ENCODE measurements at regions not wholly inside any gene's neighbourhood (a gene's known extent, or its start where the extent isn't known, plus 50 kb on each side); places are given as distances from the start of the nearest gene placed in this dataset.

DNA sequence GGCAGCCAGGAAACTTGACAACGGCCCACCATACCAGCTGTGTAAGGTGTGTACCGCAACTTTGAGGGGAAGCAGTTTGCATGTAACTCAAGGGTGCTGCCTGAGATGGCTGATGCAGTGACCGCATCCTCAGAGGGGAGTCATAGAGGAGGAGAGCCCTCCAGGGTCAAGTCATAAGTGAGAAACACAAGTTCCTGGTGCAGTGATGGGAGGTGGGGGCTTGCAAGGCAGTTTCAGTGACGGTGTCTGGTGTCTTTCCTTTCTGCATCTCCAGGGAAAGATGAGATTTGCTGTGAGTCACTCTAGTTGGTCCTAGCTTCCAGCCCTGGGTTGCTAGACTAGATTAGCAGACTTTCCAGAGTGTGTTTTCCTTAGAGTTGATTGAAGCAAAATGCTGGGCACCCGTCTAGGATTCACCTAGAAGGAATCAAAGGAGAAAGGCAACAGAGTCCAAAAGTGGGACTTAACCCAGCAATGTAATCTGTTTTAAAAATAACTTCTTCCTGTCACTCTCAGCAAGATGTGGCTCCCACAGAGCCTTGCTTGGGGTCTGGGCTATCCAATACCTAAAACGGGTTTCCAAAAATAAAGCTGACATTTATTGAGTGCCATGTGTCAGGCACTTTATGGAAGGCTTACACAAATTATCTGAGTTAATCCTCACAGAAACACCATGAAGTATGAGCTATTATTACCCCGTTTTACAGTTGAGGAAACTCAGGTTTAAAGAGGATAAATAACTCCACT is 265.4 kb upstream of the PLET1 start:
- H2BK12ac ChIP-seq (ENCODE audit: low read length): no peak overlapping the region
- H3K4me2 ChIP-seq (ENCODE audit: insufficient read depth, low read length, poor library complexity, severe bottlenecking): no peak overlapping the region
- H3K4me1 ChIP-seq (ENCODE audit: control insufficient read depth in 2 of 2, insufficient read depth in 1 of 2, low read depth in 1 of 2, low read length in 2 of 2): peaks cover 8 to 9% of the 10 kb centered on the region in 2 donors
- H2BK5ac ChIP-seq (ENCODE audit: low read length): no peak overlapping the region
- H3K4me3 ChIP-seq (ENCODE audit: low read length in 2 of 2): no peak overlapping the region
- no peak overlapping the region for H3K18ac ChIP-seq (ENCODE audit: low read length)
- no peak overlapping the region for H3K27ac ChIP-seq (replicated peaks; ENCODE audit: low read length)
- H2BK15ac ChIP-seq (ENCODE audit: low read length): no peak overlapping the region
- H4K8ac ChIP-seq (ENCODE audit: low read depth, low read length): no peak overlapping the region
- H3K9me3 ChIP-seq (replicated peaks in 1 of 2; ENCODE audit: control insufficient read depth in 2 of 2, insufficient read depth in 1 of 2, low read depth in 1 of 2, low read length in 2 of 2): no peaks in the 10 kb centered on the region
- no peak overlapping the region for H2AK5ac ChIP-seq (ENCODE audit: low read depth, low read length)
- no peak overlapping the region for H3K9ac ChIP-seq (ENCODE audit: low read depth, low read length, poor library complexity)
- no CpG with 5 or more reads among the region's 7 CpGs for WGBS, 2 donors (ENCODE audit: extremely low coverage in 2 of 2, insufficient read length in 2 of 2, insufficient replicate concordance in 1 of 2)
- no peak overlapping the region for H3K4ac ChIP-seq (ENCODE audit: low read length)
- H3K23ac ChIP-seq (ENCODE audit: low read depth, low read length, poor library complexity): no peak overlapping the region
- H3K36me3 ChIP-seq (replicated peaks in 1 of 2; ENCODE audit: control insufficient read depth in 2 of 2, insufficient read depth in 2 of 2, low read length in 2 of 2): no peaks in the 10 kb centered on the region
- no peak for DNase-seq (ENCODE audit: low spot score)
- no peaks in the 10 kb centered on the region for H3K79me1 ChIP-seq (ENCODE audit: low read depth, low read length)
- no peak overlapping the region for H2BK120ac ChIP-seq (ENCODE audit: low read depth, low read length)
- no peak overlapping the region for H3K14ac ChIP-seq (ENCODE audit: low read length)
- H2AFZ ChIP-seq (ENCODE audit: low read length): no peak overlapping the region
- H4K91ac ChIP-seq (ENCODE audit: low read depth, low read length, poor library complexity): no peak overlapping the region
- H3K27me3 ChIP-seq (ENCODE audit: control insufficient read depth in 3 of 3, insufficient read depth in 3 of 3, low read depth in 1 of 3, low read length in 3 of 3): peaks cover 0 to 9% (median 0%) of the 10 kb centered on the region in 3 experiments

DNA sequence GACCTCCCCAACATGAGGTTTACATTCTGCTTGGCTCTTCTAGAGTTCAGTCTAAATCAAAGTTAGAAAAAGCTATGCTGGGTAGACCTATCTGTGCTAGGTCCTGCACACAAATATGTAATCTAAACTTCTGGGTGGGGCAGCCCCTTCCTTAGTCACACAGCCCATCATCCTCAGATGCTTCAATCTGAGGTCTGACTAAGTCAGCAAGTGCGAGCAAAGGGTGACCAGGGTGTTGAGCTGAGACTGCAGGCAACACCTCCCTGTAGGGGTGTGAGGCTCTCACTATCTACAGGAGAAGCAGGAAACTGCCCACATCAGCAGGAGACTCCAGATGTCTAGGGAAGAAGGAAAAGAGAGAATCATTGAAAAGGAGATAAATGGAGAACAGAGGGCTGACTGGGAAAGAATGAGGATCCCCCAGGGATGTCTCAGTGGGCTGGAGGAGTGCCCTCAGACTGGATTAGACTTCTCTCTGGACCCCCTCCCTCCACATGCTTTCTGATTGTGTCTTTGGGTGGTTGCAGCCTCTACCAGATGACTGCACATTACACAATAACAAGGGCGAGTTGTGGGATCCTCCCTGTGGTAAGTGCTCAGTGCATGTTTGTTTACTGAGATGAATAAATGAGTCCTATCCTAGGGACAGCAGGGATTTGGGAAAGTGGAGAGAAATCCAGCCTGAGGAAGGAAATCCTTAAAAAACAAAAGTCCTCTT is 266.2 kb upstream of the PLET1 start:
- no peak overlapping the region for H3K27ac ChIP-seq (replicated peaks; ENCODE audit: low read length)
- H4K91ac ChIP-seq (ENCODE audit: low read depth, low read length, poor library complexity): no peak overlapping the region
- H3K9me3 ChIP-seq (replicated peaks in 1 of 2; ENCODE audit: control insufficient read depth in 2 of 2, insufficient read depth in 1 of 2, low read depth in 1 of 2, low read length in 2 of 2): no peaks in the 10 kb centered on the region
- H3K27me3 ChIP-seq (ENCODE audit: control insufficient read depth in 3 of 3, insufficient read depth in 3 of 3, low read depth in 1 of 3, low read length in 3 of 3): peaks cover 0 to 9% (median 0%) of the 10 kb centered on the region in 3 experiments
- H4K8ac ChIP-seq (ENCODE audit: low read depth, low read length): no peak overlapping the region
- peaks cover 8 to 9% of the 10 kb centered on the region in 2 donors for H3K4me1 ChIP-seq (ENCODE audit: control insufficient read depth in 2 of 2, insufficient read depth in 1 of 2, low read depth in 1 of 2, low read length in 2 of 2)
- H3K36me3 ChIP-seq (replicated peaks in 1 of 2; ENCODE audit: control insufficient read depth in 2 of 2, insufficient read depth in 2 of 2, low read length in 2 of 2): no peaks in the 10 kb centered on the region
- no peak overlapping the region for H3K9ac ChIP-seq (ENCODE audit: low read depth, low read length, poor library complexity)
- H2BK120ac ChIP-seq (ENCODE audit: low read depth, low read length): no peak overlapping the region
- H2AFZ ChIP-seq (ENCODE audit: low read length): no peak overlapping the region
- no peak overlapping the region for H2BK12ac ChIP-seq (ENCODE audit: low read length)
- no peak overlapping the region for H3K14ac ChIP-seq (ENCODE audit: low read length)
- peak overlapping the region; percentile 20 for H3K18ac ChIP-seq (ENCODE audit: low read length)
- no CpG with 5 or more reads among the region's 2 CpGs for WGBS, 2 donors (ENCODE audit: extremely low coverage in 2 of 2, insufficient read length in 2 of 2, insufficient replicate concordance in 1 of 2)
- no peaks in the 10 kb centered on the region for H3K79me1 ChIP-seq (ENCODE audit: low read depth, low read length)
- no peak overlapping the region for H3K4ac ChIP-seq (ENCODE audit: low read length)
- H2BK15ac ChIP-seq (ENCODE audit: low read length): no peak overlapping the region
- no peak for DNase-seq (ENCODE audit: low spot score)
- no peak overlapping the region for H3K23ac ChIP-seq (ENCODE audit: low read depth, low read length, poor library complexity)
- no peak overlapping the region for H3K4me2 ChIP-seq (ENCODE audit: insufficient read depth, low read length, poor library complexity, severe bottlenecking)
- no peak overlapping the region for H2AK5ac ChIP-seq (ENCODE audit: low read depth, low read length)
- H2BK5ac ChIP-seq (ENCODE audit: low read length): no peak overlapping the region
- H3K4me3 ChIP-seq (ENCODE audit: low read length in 2 of 2): no peak overlapping the region

DNA sequence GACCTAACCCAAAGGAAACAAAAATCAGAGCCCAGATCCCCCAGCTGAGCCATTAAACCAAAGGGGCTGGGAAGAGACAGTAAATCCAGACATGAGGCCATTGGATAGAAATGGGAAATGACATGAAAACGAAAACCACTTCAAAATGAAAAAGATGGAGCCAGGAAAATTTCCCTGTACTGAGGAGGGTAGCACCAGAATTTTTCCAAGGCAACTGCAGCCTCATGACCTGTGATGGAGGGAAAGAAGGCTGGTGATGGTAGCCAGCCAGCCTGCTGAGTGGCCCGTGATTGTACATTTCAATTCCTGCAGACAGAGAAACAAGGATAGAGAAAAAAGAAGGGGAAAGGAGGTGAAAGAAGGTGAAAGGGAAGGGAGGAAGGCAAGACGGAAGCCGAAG is 268.4 kb upstream of the PLET1 start:
- Histone ChIP-seq H3K4ac (ENCODE audit: low read length) (no peak overlapping the region), H2BK120ac (ENCODE audit: low read depth, low read length) (no peak overlapping the region), H2BK15ac (ENCODE audit: low read length) (no peak overlapping the region), H3K18ac (ENCODE audit: low read length) (no peak overlapping the region), H3K36me3 (replicated peaks in 1 of 2; ENCODE audit: control insufficient read depth in 2 of 2, insufficient read depth in 2 of 2, low read length in 2 of 2) (no peaks in the 10 kb centered on the region), H4K8ac (ENCODE audit: low read depth, low read length) (no peak overlapping the region), H2AK5ac (ENCODE audit: low read depth, low read length) (no peak overlapping the region), H3K4me2 (ENCODE audit: insufficient read depth, low read length, poor library complexity, severe bottlenecking) (no peak overlapping the region), H3K9ac (ENCODE audit: low read depth, low read length, poor library complexity) (no peak overlapping the region), H3K4me3 (ENCODE audit: low read length in 2 of 2) (no peak overlapping the region), H3K27ac (replicated peaks; ENCODE audit: low read length) (no peak overlapping the region), H3K4me1 (ENCODE audit: control insufficient read depth in 2 of 2, insufficient read depth in 1 of 2, low read depth in 1 of 2, low read length in 2 of 2) (peaks cover 0 to 4% of the 10 kb centered on the region in 2 donors), H2BK5ac (ENCODE audit: low read length) (no peak overlapping the region), H4K91ac (ENCODE audit: low read depth, low read length, poor library complexity) (no peak overlapping the region), H3K27me3 (ENCODE audit: control insufficient read depth in 3 of 3, insufficient read depth in 3 of 3, low read depth in 1 of 3, low read length in 3 of 3) (peaks cover 0 to under 1% (median 0%) of the 10 kb centered on the region in 3 experiments), H2BK12ac (ENCODE audit: low read length) (no peak overlapping the region), H3K9me3 (replicated peaks in 1 of 2; ENCODE audit: control insufficient read depth in 2 of 2, insufficient read depth in 1 of 2, low read depth in 1 of 2, low read length in 2 of 2) (no peaks in the 10 kb centered on the region), H3K23ac (ENCODE audit: low read depth, low read length, poor library complexity) (no peak overlapping the region), H3K79me1 (ENCODE audit: low read depth, low read length) (no peaks in the 10 kb centered on the region), H2AFZ (ENCODE audit: low read length) (no peak overlapping the region), H3K14ac (ENCODE audit: low read length) (no peak overlapping the region)
- WGBS, 2 donors (ENCODE audit: extremely low coverage in 2 of 2, insufficient read length in 2 of 2, insufficient replicate concordance in 1 of 2): no CpG with 5 or more reads among the region's 4 CpGs
- DNase-seq (ENCODE audit: low spot score): no peak

GRCh38 chr11:112532506-112532905 is 271.8 kb upstream of the PLET1 start:
- no peak for DNase-seq (ENCODE audit: low spot score)

More at GRCh38 chr11:112532506-112532905, 271.8 kb upstream of the PLET1 start:
- Histone ChIP-seq H4K8ac (ENCODE audit: low read depth, low read length) (no peak overlapping the region), H2BK5ac (ENCODE audit: low read length) (no peak overlapping the region), H2AFZ (ENCODE audit: low read length) (no peak overlapping the region), H3K9ac (ENCODE audit: low read depth, low read length, poor library complexity) (no peak overlapping the region), H3K79me1 (ENCODE audit: low read depth, low read length) (no peaks in the 10 kb centered on the region), H3K14ac (ENCODE audit: low read length) (no peak overlapping the region), H3K4ac (ENCODE audit: low read length) (no peak overlapping the region), H3K23ac (ENCODE audit: low read depth, low read length, poor library complexity) (no peak overlapping the region), H3K9me3 (replicated peaks in 1 of 2; ENCODE audit: control insufficient read depth in 2 of 2, insufficient read depth in 1 of 2, low read depth in 1 of 2, low read length in 2 of 2) (no peaks in the 10 kb centered on the region), H2BK15ac (ENCODE audit: low read length) (no peak overlapping the region), H3K18ac (ENCODE audit: low read length) (no peak overlapping the region), H2BK120ac (ENCODE audit: low read depth, low read length) (no peak overlapping the region), H3K27me3 (ENCODE audit: control insufficient read depth in 3 of 3, insufficient read depth in 3 of 3, low read depth in 1 of 3, low read length in 3 of 3) (no peaks in the 10 kb centered on the region), H2AK5ac (ENCODE audit: low read depth, low read length) (no peak overlapping the region), H3K4me2 (ENCODE audit: insufficient read depth, low read length, poor library complexity, severe bottlenecking) (no peak overlapping the region), H3K4me1 (ENCODE audit: control insufficient read depth in 2 of 2, insufficient read depth in 1 of 2, low read depth in 1 of 2, low read length in 2 of 2) (no peaks in the 10 kb centered on the region), H3K36me3 (replicated peaks in 1 of 2; ENCODE audit: control insufficient read depth in 2 of 2, insufficient read depth in 2 of 2, low read length in 2 of 2) (no peaks in the 10 kb centered on the region), H3K27ac (replicated peaks; ENCODE audit: low read length) (no peak overlapping the region), H4K91ac (ENCODE audit: low read depth, low read length, poor library complexity) (no peak overlapping the region), H3K4me3 (ENCODE audit: low read length in 2 of 2) (no peak overlapping the region), H2BK12ac (ENCODE audit: low read length) (no peak overlapping the region)
- no CpG with 5 or more reads among the region's 1 CpG for WGBS, 2 donors (ENCODE audit: extremely low coverage in 2 of 2, insufficient read length in 2 of 2, insufficient replicate concordance in 1 of 2)

All from neuronal stem cell (in vitro differentiated cells).